MM.1S (cell line): ENCODE measurements at regions not wholly inside any gene's neighbourhood (a gene's known extent, or its start where the extent isn't known, plus 50 kb on each side); places are given as distances from the start of the nearest gene placed in this dataset.

Experiments
- CTCF ChIP-seq: fragments of 300-600 bp; sonication (generic); IDR thresholded peaks from 2 replicates; pipeline ENCODE4 v1.5.1; 2016; ENCODE audit warnings: antibody characterized with exemption, low read length, mixed read lengths
- EZH2 ChIP-seq: fragments of 300-600 bp; sonication (generic); optimal IDR thresholded peaks from 2 replicates; pipeline ENCODE3; 2017; ENCODE audit warnings: low read depth, mild to moderate bottlenecking, antibody characterized with exemption, low read length, mixed read lengths

- TF ChIP-seq EZH2 = no peak
- no peak for TF ChIP-seq CTCF
Observed at GRCh38 chr2:142290931-142291330, 160.1 kb upstream of the LRP1B start.
